ENCODE measurements at regions not wholly inside any gene's neighbourhood (a gene's known extent, or its start where the extent isn't known, plus 50 kb on each side); places are given as distances from the start of the nearest gene placed in this dataset.

DNA sequence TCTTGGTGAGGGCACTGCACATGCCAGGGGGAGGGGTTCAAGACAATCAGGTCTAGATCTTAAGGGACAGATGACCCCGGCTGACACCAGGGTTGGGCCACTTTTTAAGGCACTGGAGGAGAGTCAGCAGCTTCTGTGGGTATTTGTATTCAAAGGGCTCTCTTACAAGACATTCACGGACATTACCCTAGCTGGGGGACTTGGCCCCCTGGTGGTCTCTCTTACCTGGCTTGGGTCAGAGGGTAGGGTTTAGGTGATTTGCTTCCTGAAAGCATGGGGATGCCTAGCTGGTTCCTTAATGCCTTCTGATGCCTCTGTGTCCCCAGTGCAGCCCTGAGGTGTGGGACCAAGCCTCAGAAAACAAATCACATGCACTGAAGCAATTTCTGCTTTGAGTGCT is 354.7 kb downstream of the CDC5L start:
- no peak for TF ChIP-seq CTCF (IDR thresholded peaks at IDR 0.05)

GRCh38 chr6:44742828-44743372 is 355.4 kb downstream of the CDC5L start:
- no peak for TF ChIP-seq CTCF (IDR thresholded peaks at IDR 0.05)

GRCh38 chr6:44761046-44761445 is 373.5 kb downstream of the CDC5L start:
- no peak for TF ChIP-seq CTCF (IDR thresholded peaks at IDR 0.05)

DNA sequence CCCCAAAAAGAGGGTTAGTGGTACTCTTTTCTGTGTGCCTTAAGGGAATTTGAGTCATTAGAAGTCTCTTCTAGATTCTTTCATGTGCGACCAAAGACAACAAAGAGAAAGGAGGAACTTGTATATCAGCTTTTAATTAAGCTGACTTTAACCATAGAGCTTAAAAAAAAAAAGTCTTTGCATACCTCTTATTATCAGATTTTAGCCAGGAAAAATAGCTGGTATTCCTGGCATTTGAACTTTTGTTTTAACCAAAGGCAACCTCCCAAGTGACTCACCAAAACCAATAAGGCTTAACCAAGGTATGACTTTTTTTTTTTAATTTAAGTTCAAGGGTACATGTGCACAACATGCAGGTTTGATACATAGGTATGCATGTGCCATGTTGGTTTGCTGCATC is 375.0 kb downstream of the CDC5L start:
- TF ChIP-seq CTCF (IDR thresholded peaks at IDR 0.05): no peak

- TF ChIP-seq CTCF (IDR thresholded peaks at IDR 0.05): no peak
Measured at GRCh38 chr6:44771647-44772415, 384.3 kb downstream of the CDC5L start.

DNA sequence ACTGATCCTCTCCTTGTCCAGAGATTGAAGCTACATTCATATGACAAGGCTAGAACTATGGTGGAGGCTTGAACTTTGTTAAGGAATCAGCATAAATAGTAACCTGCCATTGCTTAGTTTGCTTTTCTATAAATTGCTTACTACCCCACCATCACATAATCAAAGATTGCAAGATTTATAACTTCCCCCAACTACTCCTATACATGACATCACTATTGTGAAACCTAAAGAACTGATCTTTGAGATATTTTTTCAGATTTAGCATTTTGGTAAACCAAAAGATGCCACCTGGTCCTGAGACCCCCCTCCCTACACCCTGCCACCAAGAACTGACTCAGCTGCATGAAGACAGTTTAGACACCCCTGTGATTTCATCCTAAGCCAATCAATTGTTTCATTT is 385.3 kb downstream of the CDC5L start:
- no peak for TF ChIP-seq CTCF (IDR thresholded peaks at IDR 0.05)

DNA sequence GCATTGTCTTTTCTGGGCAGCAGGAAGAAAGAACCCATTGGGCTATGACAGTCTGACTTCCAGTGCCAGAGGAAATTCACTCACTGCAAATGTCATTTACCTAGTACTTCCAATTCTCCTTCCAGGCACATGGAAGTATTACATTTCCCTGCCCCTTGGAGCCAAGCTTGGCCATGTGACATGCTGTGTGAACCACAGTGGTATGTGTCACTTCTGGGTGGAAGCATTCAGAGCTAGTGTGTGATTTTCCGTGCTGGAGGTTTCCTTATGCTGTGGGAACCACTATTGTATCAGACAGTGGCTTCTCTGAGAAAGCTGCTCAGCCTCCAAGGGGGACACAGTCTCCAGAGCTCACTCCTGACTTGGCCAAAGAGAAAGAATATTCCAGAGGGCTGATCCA is 387.6 kb downstream of the CDC5L start:
- no peak for TF ChIP-seq CTCF (IDR thresholded peaks at IDR 0.05)

Measured in LNCAP (cell line).